H1 (cell line): ENCODE measurements at regions not wholly inside any gene's neighbourhood (a gene's known extent, or its start where the extent isn't known, plus 50 kb on each side); places are given as distances from the start of the nearest gene placed in this dataset.

Experiments
- CTCF ChIA-PET: fragments of 300-600 bp; sonication (Branson Sonifier 250); formaldehyde crosslinking; loops from one replicate; lab custom pipeline; 2021; ENCODE audit not compliant: partially characterized antibody; lab: Charles Lee
- POLR2A ChIA-PET: fragments of 300-600 bp; sonication (Branson Sonifier 250); formaldehyde crosslinking; loops from one replicate; lab custom pipeline; 2021; ENCODE audit warnings: inconsistent platforms; ENCODE audit not compliant: partially characterized antibody; lab: Charles Lee
- DNase-seq, 2 experiments: peaks; one replicate each; pipeline versions ENCODE4 v3.0.0 to v3.0.0-alpha.2; 2010 to 2022; ENCODE audit warnings: low spot score in 2 of 2, low read depth in 1 of 2, mixed read lengths in 1 of 2
- FAIRE-seq: peaks from 2 replicates; lab custom pipeline; 2011; peaks lifted over from hg19 to GRCh38; lab: Jason Lieb, UNC
- H2AFZ ChIP-seq: 2 replicates; pipeline ENCODE4 v1.8.1; 2012; ENCODE audit warnings: low read length, inconsistent platforms
- H2AK5ac ChIP-seq: 2 replicates; pipeline ENCODE4 v1.6.1; 2013; ENCODE audit warnings: low read depth, low read length
- H2BK120ac ChIP-seq: replicated peaks from 2 replicates; pipeline ENCODE3; 2013; ENCODE audit warnings: low read depth, low read length, inconsistent platforms
- H2BK12ac ChIP-seq: 2 replicates; pipeline ENCODE4 v1.6.1; 2013; ENCODE audit warnings: low read depth, low read length
- H2BK15ac ChIP-seq: 2 replicates; pipeline ENCODE4 v1.6.1; 2013; ENCODE audit warnings: low read length
- H2BK20ac ChIP-seq: 2 replicates; pipeline ENCODE4 v1.6.1; 2013; ENCODE audit warnings: low read length
- H2BK5ac ChIP-seq: 2 replicates; pipeline ENCODE4 v1.6.1; 2013; ENCODE audit warnings: low read depth, low read length
- H3K14ac ChIP-seq: 2 replicates; pipeline ENCODE4 v1.6.1; 2013; ENCODE audit warnings: inconsistent platforms; ENCODE audit not compliant: insufficient read length
- H3K18ac ChIP-seq: 2 replicates; pipeline ENCODE4 v1.6.1; 2013; ENCODE audit warnings: low read length; ENCODE audit errors: extremely low read depth
- H3K23ac ChIP-seq: 2 replicates; pipeline ENCODE4 v1.6.1; 2013; ENCODE audit warnings: inconsistent platforms; ENCODE audit not compliant: insufficient read length
- H3K23me2 ChIP-seq: 2 replicates; pipeline ENCODE4 v1.6.1; 2013; ENCODE audit warnings: low read depth, low read length
- H3K27ac ChIP-seq: 2 replicates; pipeline ENCODE4 v1.6.1; 2011; ENCODE audit warnings: low read depth, low read length, inconsistent platforms
- H3K27me3 ChIP-seq, 4 experiments: replicated peaks in 1 of 4; 1 replicate in 1 of 4; 2 replicates in 3 of 4; pipeline versions ENCODE4 v1.6.1 to v1.8.1; 2011 to 2013; ENCODE audit warnings: low read length in 3 of 4, mild to moderate bottlenecking in 3 of 4, inconsistent platforms in 2 of 4, mixed read lengths in 2 of 4, moderate library complexity in 1 of 4; ENCODE audit not compliant: control insufficient read depth in 3 of 4, insufficient read depth in 3 of 4; ENCODE audit errors: extremely low read depth in 1 of 4
- H3K36me3 ChIP-seq, 4 experiments: 2 replicates each; pipeline versions ENCODE4 v1.6.1 to v1.8.1; 2011 to 2013; ENCODE audit warnings: mild to moderate bottlenecking in 4 of 4, low read length in 3 of 4, moderate library complexity in 2 of 4, control low read depth in 1 of 4, inconsistent platforms in 1 of 4; ENCODE audit not compliant: insufficient read depth in 4 of 4, control insufficient read depth in 2 of 4
- H3K4ac ChIP-seq: replicated peaks from 2 replicates; pipeline ENCODE3; 2013; ENCODE audit warnings: low read length, low read depth, mixed read lengths, inconsistent platforms; ENCODE audit not compliant: insufficient read length
- H3K4me1 ChIP-seq, 4 experiments: replicated peaks in 1 of 4; 1 replicate in 1 of 4; 2 replicates in 3 of 4; pipeline versions ENCODE4 v1.6.1 to v1.8.1; 2011 to 2013; ENCODE audit warnings: low read length in 3 of 4, inconsistent platforms in 2 of 4, mixed read lengths in 1 of 4; ENCODE audit not compliant: insufficient read depth in 4 of 4, control insufficient read depth in 3 of 4
- H3K4me2 ChIP-seq, 2 experiments: 2 replicates each; pipeline versions ENCODE4 v1.6.1 to v1.8.1; 2011 to 2013; ENCODE audit warnings: low read depth in 2 of 2, low read length in 2 of 2, control low read depth in 1 of 2, inconsistent platforms in 1 of 2, mild to moderate bottlenecking in 1 of 2; ENCODE audit not compliant: insufficient read depth in 1 of 2
- H3K4me3 ChIP-seq, 4 experiments: fragments of 200-600, 300-600 bp in 1 of 4; sonication (generic), shearing (Covaris generic), sonication (Bioruptor Twin) in 1 of 4; 2 replicates each; pipeline versions ENCODE4 v1.5.1 to v1.8.1; 2011 to 2016; ENCODE audit warnings: low read length in 4 of 4, low read depth in 3 of 4, control low read depth in 2 of 4, inconsistent platforms in 2 of 4, mild to moderate bottlenecking in 2 of 4, mixed read lengths in 1 of 4, moderate library complexity in 1 of 4; ENCODE audit not compliant: insufficient read depth in 2 of 4; ENCODE audit errors: extremely low read depth in 1 of 4
- H3K56ac ChIP-seq: replicated peaks from 2 replicates; pipeline ENCODE3; 2013; ENCODE audit warnings: low read depth, mild to moderate bottlenecking, mixed read lengths, low read length, inconsistent platforms; ENCODE audit not compliant: insufficient read length
- H3K79me1 ChIP-seq: 2 replicates; pipeline ENCODE4 v1.6.1; 2013; ENCODE audit warnings: low read depth, low read length, control low read depth
- H3K79me2 ChIP-seq, 2 experiments: 2 replicates each; pipeline versions ENCODE4 v1.6.1 to v1.8.1; 2012 to 2013; ENCODE audit warnings: low read length in 2 of 2, mild to moderate bottlenecking in 2 of 2, inconsistent platforms in 1 of 2; ENCODE audit not compliant: insufficient read depth in 2 of 2, control insufficient read depth in 1 of 2
- H3K9ac ChIP-seq, 4 experiments: replicated peaks in 1 of 4; 1 replicate in 1 of 4; 2 replicates in 3 of 4; pipeline versions ENCODE4 v1.6.1 to v1.8.1; 2011 to 2013; ENCODE audit warnings: low read depth in 3 of 4, low read length in 3 of 4, control low read depth in 2 of 4, mild to moderate bottlenecking in 2 of 4, moderate library complexity in 2 of 4, inconsistent platforms in 1 of 4; ENCODE audit errors: extremely low read depth in 1 of 4
- H3K9me3 ChIP-seq, 2 experiments: 2 replicates each; pipeline versions ENCODE4 v1.6.1 to v1.8.1; 2012 to 2013; ENCODE audit warnings: mild to moderate bottlenecking in 2 of 2, moderate library complexity in 2 of 2, control low read depth in 1 of 2, inconsistent platforms in 1 of 2, low read depth in 1 of 2, low read length in 1 of 2, mixed read lengths in 1 of 2; ENCODE audit not compliant: insufficient read depth in 2 of 2
- H4K20me1 ChIP-seq, 2 experiments: replicated peaks in 1 of 2; 2 replicates each; pipeline versions ENCODE3 to v1.8.1; 2011 to 2013; ENCODE audit warnings: inconsistent platforms in 2 of 2, low read length in 2 of 2, mild to moderate bottlenecking in 1 of 2; ENCODE audit not compliant: insufficient read depth in 2 of 2, control insufficient read depth in 1 of 2
- H4K5ac ChIP-seq: 2 replicates; pipeline ENCODE4 v1.6.1; 2013; ENCODE audit warnings: low read length, low read depth, mixed read lengths, inconsistent platforms; ENCODE audit not compliant: insufficient read length
- H4K8ac ChIP-seq: 2 replicates; pipeline ENCODE4 v1.8.0; 2013; ENCODE audit warnings: mild to moderate bottlenecking, moderate library complexity, low read length, inconsistent platforms; ENCODE audit not compliant: insufficient read depth; ENCODE audit errors: extremely low read depth
- H4K91ac ChIP-seq: replicated peaks from 2 replicates; pipeline ENCODE3; 2013; ENCODE audit warnings: low read length, mixed read lengths, inconsistent platforms; ENCODE audit not compliant: insufficient read length
- EGR1 ChIP-seq: IDR thresholded peaks from 2 replicates; pipeline ENCODE4 v1.6.1; 2011; ENCODE audit warnings: low read depth, low read length, borderline replicate concordance
- ZNF274 ChIP-seq: IDR thresholded peaks from 2 replicates; pipeline ENCODE4 v1.7.0; 2012; ENCODE audit warnings: low read length, borderline replicate concordance; ENCODE audit errors: extremely low read depth
- WGBS, 2 experiments: shearing (Covaris generic) in 1 of 2; methylation state at CpG; one replicate each; pipeline versions ENCODE4 v1.1.6 to v1.1.7; 2013 to 2015; ENCODE audit warnings: low lambda C conversion rate in 2 of 2, mixed read lengths in 2 of 2, inconsistent platforms in 1 of 2, low coverage in 1 of 2, missing lambda C conversion rate in 1 of 2; ENCODE audit not compliant: insufficient replicate concordance in 2 of 2, insufficient coverage in 1 of 2, insufficient read length in 1 of 2; ENCODE audit errors: extremely low coverage in 1 of 2, missing lambda C conversion rate in 1 of 2; 5-methylcytosine and 5-hydroxymethylcytosine counted together

- CTCF ChIA-PET = no interaction called here
- no peaks in the 10 kb centered on the region for H3K79me2 ChIP-seq
- DNase-seq = no peak
- no peak for FAIRE-seq
- TF ChIP-seq EGR1 (no peak), ZNF274 (no peak)
- no peaks in the 10 kb centered on the region for H3K9me3 ChIP-seq
- H3K36me3 ChIP-seq = no peaks in the 10 kb centered on the region
- H2AFZ ChIP-seq = no peak overlapping the region
- H4K20me1 ChIP-seq = no peaks in the 10 kb centered on the region
- no peak overlapping the region for H4K91ac ChIP-seq
- no peak overlapping the region for H3K23ac ChIP-seq
- H3K27ac ChIP-seq = no peak overlapping the region
- H3K23me2 ChIP-seq = no peaks in the 10 kb centered on the region
- no peak overlapping the region for H2BK120ac ChIP-seq
- no peaks in the 10 kb centered on the region for H3K27me3 ChIP-seq
- H3K18ac ChIP-seq = no peak overlapping the region
- POLR2A ChIA-PET = no interaction called here
- no peak overlapping the region for H4K8ac ChIP-seq
- H3K4me2 ChIP-seq = no peak overlapping the region
- no peak overlapping the region for H3K9ac ChIP-seq
- no peaks in the 10 kb centered on the region for H3K4me1 ChIP-seq
- no peak overlapping the region for H3K4ac ChIP-seq
- H2BK20ac ChIP-seq = no peak overlapping the region
- H3K14ac ChIP-seq = no peak overlapping the region
- no peak overlapping the region for H2BK15ac ChIP-seq
- no peaks in the 10 kb centered on the region for H3K79me1 ChIP-seq
- no peak overlapping the region for H4K5ac ChIP-seq
- no peak overlapping the region for H3K4me3 ChIP-seq
- 94% methylated on average over 1 of the region's 1 CpG; no CpG with 5 or more reads in 1 of the 2 experiments for WGBS, 2 experiments
- H3K56ac ChIP-seq = no peak overlapping the region
- H2AK5ac ChIP-seq = no peak overlapping the region
- no peak overlapping the region for H2BK12ac ChIP-seq
- H2BK5ac ChIP-seq = no peak overlapping the region
Observed at GRCh38 chr10:65751896-65752295, 1173.9 kb upstream of the LRRTM3 start.
